GM23338 (cell line): ENCODE measurements at regions not wholly inside any gene's neighbourhood (a gene's known extent, or its start where the extent isn't known, plus 50 kb on each side); places are given as distances from the start of the nearest gene placed in this dataset.
A peak's percentile ranks its signal among the peaks of the same experiment; 100 is the strongest.
"Not testable (repeated sequence)": the region's sequence is repeated elsewhere in the genome, so short reads cannot be mapped to it uniquely, and the experiment has no call there.

ENCODE experiments used
- ATAC-seq: fragments of 200-7000 bp; cut with Tn5 transposase; 3 replicates; pipeline ENCODE4 v1.9.1; 2020
- DNase-seq: peaks from one replicate; pipeline ENCODE4 v3.0.0-alpha.2; 2015; ENCODE audit warnings: low spot score
- H2AFZ ChIP-seq: fragments of 200-600 bp; sonication (generic); 2 replicates; pipeline ENCODE4 v1.8.0; 2016; ENCODE audit warnings: antibody characterized with exemption, mild to moderate bottlenecking, moderate library complexity
- H3F3A ChIP-seq: fragments of 200-600 bp; sonication (generic); replicated peaks from 2 replicates; pipeline ENCODE4 v1.8.0; 2017; ENCODE audit warnings: antibody characterized with exemption, mixed run types, low read depth
- H3K27ac ChIP-seq: fragments of 200-600 bp; sonication (generic); 2 replicates; pipeline ENCODE4 v1.6.1; 2016; ENCODE audit warnings: low read depth
- H3K27me3 ChIP-seq: fragments of 200-600 bp; sonication (generic); 2 replicates; pipeline ENCODE4 v1.8.0; 2016; ENCODE audit warnings: mild to moderate bottlenecking, mixed run types, moderate library complexity; ENCODE audit not compliant: insufficient read depth
- H3K36me3 ChIP-seq: fragments of 200-600 bp; sonication (generic); 2 replicates; pipeline ENCODE4 v1.8.0; 2016; ENCODE audit warnings: mild to moderate bottlenecking; ENCODE audit not compliant: insufficient read depth
- H3K4me1 ChIP-seq: fragments of 200-600 bp; sonication (generic); 2 replicates; pipeline ENCODE4 v1.8.0; 2016; ENCODE audit warnings: mild to moderate bottlenecking, moderate library complexity; ENCODE audit not compliant: insufficient read depth
- H3K4me2 ChIP-seq: fragments of 200-600 bp; sonication (generic); 2 replicates; pipeline ENCODE4 v1.7.1; 2017; ENCODE audit warnings: mixed run types
- H3K4me3 ChIP-seq: fragments of 200-600 bp; sonication (generic); 2 replicates; pipeline ENCODE4 v1.6.1; 2016; ENCODE audit warnings: mixed run types
- H3K79me2 ChIP-seq: fragments of 200-600 bp; sonication (generic); replicated peaks from 2 replicates; pipeline ENCODE4 v1.8.0; 2017; ENCODE audit warnings: mild to moderate bottlenecking; ENCODE audit not compliant: insufficient read depth
- H3K9me2 ChIP-seq: fragments of 200-600 bp; sonication (generic); 2 replicates; pipeline ENCODE4 v1.8.0; 2017; ENCODE audit not compliant: insufficient read depth
- H4K20me1 ChIP-seq: fragments of 200-600 bp; sonication (generic); replicated peaks from 2 replicates; pipeline ENCODE4 v1.8.0; 2017; ENCODE audit warnings: mild to moderate bottlenecking; ENCODE audit not compliant: insufficient read depth
- H3K27ac Mint-ChIP-seq: 2 replicates; pipeline ENCODE4 v1.8.0; 2020; ENCODE audit warnings: inconsistent platforms, mild to moderate bottlenecking, moderate library complexity, mixed read lengths
- H3K27me3 Mint-ChIP-seq: 3 replicates; pipeline ENCODE4 v1.8.0; 2022; ENCODE audit warnings: low read depth, mild to moderate bottlenecking, moderate library complexity, mixed read lengths, inconsistent platforms; ENCODE audit not compliant: insufficient read depth, poor library complexity
- H3K36me3 Mint-ChIP-seq: 3 replicates; pipeline ENCODE4 v1.8.0; 2021; ENCODE audit warnings: low read depth, mild to moderate bottlenecking, inconsistent platforms, moderate library complexity, mixed read lengths
- H3K4me1 Mint-ChIP-seq: 3 replicates; pipeline ENCODE4 v1.8.0; 2020; ENCODE audit warnings: mild to moderate bottlenecking, inconsistent platforms, mixed read lengths
- H3K4me3 Mint-ChIP-seq: 3 replicates; pipeline ENCODE4 v1.8.0; 2021; ENCODE audit warnings: moderate library complexity, mild to moderate bottlenecking, inconsistent platforms, mixed read lengths
- H3K9me3 Mint-ChIP-seq: 3 replicates; pipeline ENCODE4 v1.8.0; 2020; ENCODE audit warnings: moderate library complexity, mild to moderate bottlenecking, inconsistent platforms, mixed read lengths
- EZH2 ChIP-seq: fragments of 200-600 bp; sonication (generic); IDR thresholded peaks from one replicate; pipeline ENCODE4 v1.8.0; 2017; ENCODE audit warnings: antibody characterized with exemption, mild to moderate bottlenecking, low read depth; ENCODE audit not compliant: unreplicated experiment
- EZH2phosphoT487 ChIP-seq: fragments of 200-600 bp; sonication (generic); IDR thresholded peaks from one replicate; pipeline ENCODE4 v1.8.1; 2018; ENCODE audit warnings: antibody characterized with exemption; ENCODE audit not compliant: unreplicated experiment
- STAT1 ChIP-seq: IDR thresholded peaks from one replicate; pipeline ENCODE4 v1.6.1; 2016; ENCODE audit warnings: antibody characterized with exemption; ENCODE audit not compliant: unreplicated experiment
- ZNF331 ChIP-seq: fragments of 250-450 bp; sonication (Bioruptor Pico); IDR thresholded peaks from 2 replicates; pipeline ENCODE4 v1.5.0; 2020; ENCODE audit warnings: low read depth, mild to moderate bottlenecking, moderate library complexity
- ZNF462 ChIP-seq: fragments of 250-450 bp; sonication (Bioruptor Pico); IDR thresholded peaks from 2 replicates; pipeline ENCODE4 v1.5.0; 2020; ENCODE audit warnings: mild to moderate bottlenecking, moderate library complexity
- TF ChIP-seq, protein P1 (sequence below), 2 experiments: fragments of 200-600 bp in 1 of 2; sonication (generic) in 1 of 2; conservative IDR thresholded peaks; 2 replicates each; pipeline versions ENCODE4 v1.5.1 to v1.6.1; 2016 to 2017; ENCODE audit warnings: antibody characterized with exemption in 2 of 2, low read depth in 2 of 2, mild to moderate bottlenecking in 2 of 2, moderate library complexity in 1 of 2

- Mint-ChIP-seq H3K27me3 (no peaks in the 10 kb centered on the region), H3K4me3 (no peak overlapping the region)
- ATAC-seq: no peak
Observed at GRCh38 chrX:66931713-66932112, 292.8 kb upstream of the EDA2R start.

DNA sequence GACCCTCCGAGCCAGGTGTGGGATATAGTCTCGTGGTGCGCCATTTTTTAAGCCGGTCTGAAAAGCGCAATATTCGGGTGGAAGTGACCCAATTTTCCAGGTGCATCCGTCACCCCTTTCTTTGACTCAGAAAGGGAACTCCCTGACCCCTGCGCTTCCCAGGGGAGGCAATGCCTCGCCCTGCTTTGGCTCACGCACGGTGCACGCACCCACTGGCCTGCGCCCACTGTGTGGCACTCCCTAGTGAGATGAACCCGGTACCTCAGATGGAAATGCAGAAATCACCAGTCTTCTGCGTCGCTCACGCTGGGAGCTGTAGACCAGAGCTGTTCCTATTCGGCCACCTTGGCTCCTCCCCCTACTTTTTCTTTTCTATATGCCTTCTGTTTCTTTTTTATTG is 291.6 kb upstream of the EDA2R start:
- not testable (repeated sequence) for H3K27me3 Mint-ChIP-seq, ATAC-seq, H3K79me2 ChIP-seq, H2AFZ ChIP-seq, H3K9me2 ChIP-seq, DNase-seq, H3K27ac Mint-ChIP-seq, H3K4me3 Mint-ChIP-seq, H3K4me1 Mint-ChIP-seq, H3F3A ChIP-seq, H3K36me3 Mint-ChIP-seq, H4K20me1 ChIP-seq, H3K36me3 ChIP-seq, H3K27ac ChIP-seq, H3K4me1 ChIP-seq, H3K27me3 ChIP-seq
- peak overlapping the region; percentile 36; the same call in 1 of the 2 replicates for H3K4me3 ChIP-seq
- H3K4me2 ChIP-seq: peak overlapping the region; percentile 43; the same call in 1 of the 2 replicates
- H3K9me3 Mint-ChIP-seq: peaks cover 13% of the 10 kb centered on the region; the same call in 1 of the 3 replicates

More at GRCh38 chrX:66931713-66932112, 292.8 kb upstream of the EDA2R start:
- Histone ChIP-seq H4K20me1 (no peaks in the 10 kb centered on the region), H3K36me3 (no peaks in the 10 kb centered on the region), H3K9me2 (no peaks in the 10 kb centered on the region), H3K27ac (no peak overlapping the region), H3K4me1 (no peaks in the 10 kb centered on the region), H3K4me3 (no peak overlapping the region), H2AFZ (no peak overlapping the region), H3K79me2 (no peaks in the 10 kb centered on the region), H3F3A (no peaks in the 10 kb centered on the region), H3K27me3 (no peaks in the 10 kb centered on the region), H3K4me2 (no peak overlapping the region)
- H3K4me1 Mint-ChIP-seq: no peaks in the 10 kb centered on the region
- H3K27ac Mint-ChIP-seq: no peak overlapping the region
- no peaks in the 10 kb centered on the region; the same call in 1 of the 3 replicates for H3K36me3 Mint-ChIP-seq
- DNase-seq: no peak
- H3K9me3 Mint-ChIP-seq: peaks cover 13% of the 10 kb centered on the region; the same call in 1 of the 3 replicates
- TF ChIP-seq EZH2phosphoT487 (no peak), STAT1 (no peak), ZNF331 (CRISPR knock-in tag) (no peak), EZH2 (no peak), ZNF462 (CRISPR knock-in tag) (no peak)
- TF ChIP-seq, protein P1, sequence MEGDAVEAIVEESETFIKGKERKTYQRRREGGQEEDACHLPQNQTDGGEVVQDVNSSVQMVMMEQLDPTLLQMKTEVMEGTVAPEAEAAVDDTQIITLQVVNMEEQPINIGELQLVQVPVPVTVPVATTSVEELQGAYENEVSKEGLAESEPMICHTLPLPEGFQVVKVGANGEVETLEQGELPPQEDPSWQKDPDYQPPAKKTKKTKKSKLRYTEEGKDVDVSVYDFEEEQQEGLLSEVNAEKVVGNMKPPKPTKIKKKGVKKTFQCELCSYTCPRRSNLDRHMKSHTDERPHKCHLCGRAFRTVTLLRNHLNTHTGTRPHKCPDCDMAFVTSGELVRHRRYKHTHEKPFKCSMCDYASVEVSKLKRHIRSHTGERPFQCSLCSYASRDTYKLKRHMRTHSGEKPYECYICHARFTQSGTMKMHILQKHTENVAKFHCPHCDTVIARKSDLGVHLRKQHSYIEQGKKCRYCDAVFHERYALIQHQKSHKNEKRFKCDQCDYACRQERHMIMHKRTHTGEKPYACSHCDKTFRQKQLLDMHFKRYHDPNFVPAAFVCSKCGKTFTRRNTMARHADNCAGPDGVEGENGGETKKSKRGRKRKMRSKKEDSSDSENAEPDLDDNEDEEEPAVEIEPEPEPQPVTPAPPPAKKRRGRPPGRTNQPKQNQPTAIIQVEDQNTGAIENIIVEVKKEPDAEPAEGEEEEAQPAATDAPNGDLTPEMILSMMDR (conservative IDR thresholded peaks at IDR 0.05; ENCODE audit: low read depth in 2 of 2): no peak
